HepG2 (cell line): ENCODE measurements at regions not wholly inside any gene's neighbourhood (a gene's known extent, or its start where the extent isn't known, plus 50 kb on each side); places are given as distances from the start of the nearest gene placed in this dataset.

Experiments used
- CEBPB ChIP-seq: IDR thresholded peaks from 2 replicates; pipeline ENCODE4 v1.6.1; 2011; ENCODE audit warnings: low read depth, low read length, improper control_type of control experiment, borderline replicate concordance
- NFE2L2 ChIP-seq: fragments of 150-350 bp; IDR thresholded peaks from 2 replicates; pipeline ENCODE4 v1.6.1; 2014; ENCODE audit warnings: low read length
- POLR2AphosphoS5 ChIP-seq: IDR thresholded peaks from 2 replicates; pipeline ENCODE4 v1.6.1; 2012; ENCODE audit warnings: low read depth, low read length
- RCOR2 ChIP-seq: IDR thresholded peaks from 2 replicates; pipeline ENCODE4 v1.6.1; 2016; ENCODE audit warnings: missing biosample characterization, missing genetic modification reagents
- ZNF629 ChIP-seq: sonication (generic); formaldehyde crosslinking; conservative IDR thresholded peaks from 2 replicates; pipeline ENCODE4 v1.5.0; 2020; ENCODE audit warnings: missing genetic modification reagents

DNA sequence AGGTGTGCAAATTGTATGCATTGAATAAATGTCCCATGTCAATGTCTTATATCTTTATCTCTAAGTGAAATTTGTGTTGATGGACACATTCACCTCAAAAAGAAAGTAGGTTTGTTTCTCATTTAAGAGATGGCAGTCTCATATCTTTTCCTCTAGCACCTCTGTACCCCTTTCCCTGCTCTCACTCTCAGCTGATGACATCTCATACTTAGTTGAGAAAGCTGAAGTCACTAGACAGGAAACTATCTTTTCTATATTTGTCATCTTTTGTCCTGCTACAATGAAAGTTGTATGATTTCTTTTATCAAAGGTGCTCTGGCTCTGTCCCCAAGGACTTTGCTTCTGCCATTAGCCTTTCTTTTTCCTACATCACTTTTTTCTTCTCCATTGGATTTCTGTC, 84.0 kb upstream of the GRPR start:
- no peak for TF ChIP-seq NFE2L2
- no peak for TF ChIP-seq CEBPB
- TF ChIP-seq ZNF629 (CRISPR knock-in tag), result no peak
- no peak for TF ChIP-seq POLR2AphosphoS5
- no peak for TF ChIP-seq RCOR2 (CRISPR knock-in tag)
